Skeletal muscle cell (primary cell): ENCODE measurements at regions not wholly inside any gene's neighbourhood (a gene's known extent, or its start where the extent isn't known, plus 50 kb on each side); places are given as distances from the start of the nearest gene placed in this dataset.
A peak's percentile ranks its signal among the peaks of the same experiment; 100 is the strongest.

Source experiments
- DNase-seq: peaks from one replicate; pipeline ENCODE4 v3.0.0-alpha.2; 2010; ENCODE audit warnings: low read depth
- H3K4me3 ChIP-seq: 2 replicates; pipeline ENCODE4 v1.5.1; 2011; ENCODE audit warnings: low read depth, mild to moderate bottlenecking, control low read depth, low read length, moderate library complexity

DNA sequence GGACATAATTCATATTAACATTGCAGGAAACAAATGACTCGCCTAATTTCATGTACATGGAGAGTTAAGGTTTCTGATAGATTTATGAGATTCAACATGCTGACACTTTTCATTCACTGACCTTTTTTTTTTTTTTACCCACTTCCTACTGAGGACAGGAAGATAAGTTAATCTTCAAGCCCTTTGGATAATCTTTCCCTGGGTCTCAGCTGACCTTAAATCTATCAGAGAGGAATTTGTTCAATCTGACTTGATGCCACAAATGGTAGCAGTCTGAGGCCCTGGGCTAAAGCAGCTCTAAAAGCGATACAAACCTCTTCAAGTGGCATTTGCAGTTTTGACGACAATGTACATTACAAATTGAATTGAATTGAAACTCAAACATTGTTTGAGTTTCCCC is 493.3 kb upstream of the SORCS1 start:
- no peak overlapping the region for H3K4me3 ChIP-seq

DNA sequence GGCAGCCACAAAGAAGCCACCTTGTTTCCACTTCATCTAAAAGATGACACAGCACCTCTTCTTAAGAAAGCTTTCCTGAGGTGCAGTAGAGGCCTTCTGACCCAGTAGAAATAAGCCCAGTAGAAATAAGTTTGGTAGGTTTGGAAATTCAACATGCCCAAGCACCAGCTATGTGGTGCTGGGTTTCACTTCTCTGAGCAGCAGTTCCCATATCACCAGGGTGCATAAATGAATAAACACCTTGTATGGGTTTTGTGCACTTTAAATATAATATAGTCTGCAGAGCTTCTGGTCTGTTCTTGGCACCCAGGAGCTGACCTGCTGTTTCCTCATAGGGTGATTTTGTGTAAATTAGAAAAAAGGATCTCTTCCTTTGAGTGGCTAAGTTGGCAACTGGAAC is 492.4 kb upstream of the SORCS1 start:
- H3K4me3 ChIP-seq: no peak overlapping the region
- DNase-seq: no peak

More for the DNA sequence above, 493.3 kb upstream of the SORCS1 start:
- no peak for DNase-seq

DNA sequence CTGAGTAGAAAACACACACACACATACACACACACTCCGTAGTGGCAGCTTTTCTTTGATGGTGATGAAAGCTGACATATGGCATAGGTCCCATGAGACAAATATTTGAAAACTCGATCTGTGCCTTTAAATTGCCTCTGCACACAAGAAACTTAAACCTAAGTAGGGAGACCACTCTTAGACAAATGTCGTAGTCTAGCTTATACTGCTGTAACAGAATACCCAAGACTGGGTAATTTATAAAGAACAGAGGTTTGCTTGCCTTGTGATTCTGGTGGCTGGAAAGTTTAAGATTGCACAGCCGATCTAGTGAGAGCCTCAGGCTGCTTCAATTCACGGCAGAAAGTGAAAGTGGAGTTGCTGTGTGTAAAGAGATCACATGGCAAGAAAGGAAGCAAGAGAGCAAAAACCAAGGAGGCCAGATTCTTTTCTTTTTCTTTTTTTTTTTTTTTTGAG is 489.4 kb upstream of the SORCS1 start:
- H3K4me3 ChIP-seq: peak overlapping the region; percentile 19
- DNase-seq: peak; percentile 8

DNA sequence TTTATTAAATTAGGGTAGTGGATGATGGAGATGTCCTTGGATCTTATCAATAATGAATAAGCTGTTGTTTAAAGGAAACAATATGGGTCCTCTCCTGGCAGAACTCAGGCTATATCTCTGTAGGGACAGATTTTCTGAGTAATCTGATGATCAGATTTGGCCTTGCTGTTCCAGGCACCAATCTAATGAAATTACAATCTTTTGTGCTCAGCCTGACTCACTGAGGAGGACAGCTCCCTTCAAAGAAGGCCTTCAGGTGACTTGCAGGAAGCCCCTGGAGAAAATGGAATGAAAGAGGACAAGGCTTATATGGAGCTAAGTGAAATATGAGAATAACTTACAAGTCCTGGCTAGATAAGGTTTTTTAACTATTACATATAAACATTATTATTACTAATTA is 486.4 kb upstream of the SORCS1 start:
- DNase-seq: no peak
- no peak overlapping the region for H3K4me3 ChIP-seq

DNA sequence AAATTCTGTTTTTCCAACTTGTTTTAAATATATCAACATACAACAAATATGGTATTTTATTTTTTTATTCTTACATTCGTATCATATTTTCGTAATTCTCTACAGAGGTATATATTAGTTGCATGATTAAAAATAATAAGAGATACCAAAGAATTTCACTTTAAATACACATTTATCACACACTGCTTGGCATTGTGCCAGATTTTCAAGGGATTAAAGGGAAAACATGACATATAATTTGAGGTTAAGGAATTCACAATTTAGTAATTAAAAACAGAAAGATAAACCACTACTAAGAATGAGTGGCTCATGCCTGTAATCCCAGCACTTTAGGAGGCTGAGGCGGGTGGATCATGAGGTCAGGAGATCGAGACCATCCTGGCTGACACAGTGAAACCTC is 484.7 kb upstream of the SORCS1 start:
- no peak for DNase-seq

DNA sequence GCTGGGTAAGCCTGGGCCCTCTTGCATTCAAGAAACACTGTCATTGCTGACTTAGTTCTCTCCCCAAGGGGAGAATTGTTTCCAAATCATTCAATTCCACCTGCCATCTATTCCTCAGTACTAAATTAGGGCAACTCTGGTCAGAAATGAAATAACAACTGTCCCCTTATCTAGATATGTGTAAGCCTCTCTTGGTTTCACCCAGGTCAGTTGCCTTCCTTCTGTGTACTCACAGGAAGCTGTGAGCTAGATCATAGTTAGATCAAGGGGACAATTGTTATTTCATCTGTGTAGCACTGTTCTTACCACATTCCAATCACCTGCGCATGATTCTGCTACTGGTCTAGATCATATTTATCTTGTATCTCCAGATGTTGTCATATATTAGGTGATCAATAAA is 483.0 kb upstream of the SORCS1 start:
- H3K4me3 ChIP-seq: no peak overlapping the region
- no peak for DNase-seq

More for the DNA sequence above, 484.7 kb upstream of the SORCS1 start:
- no peak overlapping the region for H3K4me3 ChIP-seq

DNA sequence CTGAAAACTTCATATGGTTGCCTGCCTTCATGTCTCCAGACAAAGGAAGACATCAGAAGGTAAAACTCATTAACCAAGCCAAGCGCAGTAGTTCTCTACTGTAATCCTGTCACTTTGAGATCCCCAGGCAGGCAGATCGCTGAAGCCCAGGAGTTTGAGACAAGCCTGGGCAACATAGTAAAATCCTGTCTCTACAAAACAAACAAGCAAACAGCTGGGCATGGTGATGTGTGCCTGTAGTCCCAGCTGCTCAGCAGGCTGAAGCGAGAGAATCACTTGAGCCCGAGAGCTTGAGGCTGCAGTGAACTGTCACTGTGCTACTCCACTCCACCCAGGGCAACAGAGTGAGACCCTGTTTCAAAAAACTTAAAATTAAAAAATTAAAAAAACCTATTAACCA is 467.4 kb upstream of the SORCS1 start:
- no peak for DNase-seq

DNA sequence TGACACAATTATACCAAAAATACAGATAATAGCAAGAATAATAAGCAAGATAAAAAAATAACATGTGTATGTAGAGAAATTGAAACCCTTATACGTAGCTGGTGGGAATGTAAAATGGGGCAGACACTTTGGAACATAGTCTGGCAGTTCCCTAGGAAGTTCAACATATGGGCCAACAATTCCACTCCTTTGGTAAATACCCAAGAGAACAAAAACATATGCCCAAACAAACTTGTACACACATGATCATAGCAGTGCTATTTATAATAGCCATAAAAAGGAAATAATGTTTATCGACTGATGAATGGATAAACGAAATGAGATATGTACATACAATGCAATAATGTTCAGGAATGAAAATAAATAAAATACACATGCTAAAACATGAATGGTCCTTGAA is 462.4 kb upstream of the SORCS1 start:
- DNase-seq: no peak
- no peak overlapping the region for H3K4me3 ChIP-seq

More for the DNA sequence above, 467.4 kb upstream of the SORCS1 start:
- no peak overlapping the region for H3K4me3 ChIP-seq

DNA sequence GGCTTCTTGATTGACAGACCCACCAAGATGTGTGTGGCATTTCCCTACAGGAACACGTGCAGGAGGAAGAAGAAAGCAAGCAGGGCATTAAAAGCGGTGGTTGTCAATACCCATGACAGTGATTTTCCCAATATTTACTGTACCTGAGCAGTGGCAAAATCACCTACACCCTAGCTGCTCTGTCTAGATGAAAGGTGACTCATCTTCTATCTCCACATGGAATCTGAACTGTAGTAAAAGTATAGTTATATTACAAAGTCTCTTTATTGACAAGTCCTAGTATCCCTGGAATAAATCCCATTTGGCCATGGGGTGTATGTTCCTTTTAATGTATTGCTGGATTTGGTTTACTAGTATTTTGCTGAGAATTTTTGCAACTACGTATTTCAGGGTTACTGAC is 458.8 kb upstream of the SORCS1 start:
- no peak overlapping the region for H3K4me3 ChIP-seq
- no peak for DNase-seq

DNA sequence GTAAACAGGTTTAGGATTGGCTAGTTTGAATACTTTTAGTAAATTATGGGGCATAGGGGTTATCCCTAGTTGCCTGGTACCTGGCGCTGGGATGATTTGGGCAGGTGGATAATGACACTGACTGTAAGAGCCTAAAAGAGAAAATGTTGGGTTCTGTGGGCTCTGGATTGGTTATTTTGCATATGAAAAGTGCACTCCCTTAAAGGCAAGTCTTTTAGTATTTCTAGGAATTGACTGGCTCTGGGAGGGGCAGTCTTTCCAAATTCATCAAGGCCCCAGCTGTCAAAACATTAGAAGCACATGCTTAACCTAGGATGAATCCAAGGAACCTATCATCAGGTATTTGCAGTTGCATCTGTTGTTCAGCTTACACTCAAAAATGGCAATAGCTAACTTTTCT is 454.6 kb upstream of the SORCS1 start:
- no peak for DNase-seq
- H3K4me3 ChIP-seq: no peak overlapping the region

DNA sequence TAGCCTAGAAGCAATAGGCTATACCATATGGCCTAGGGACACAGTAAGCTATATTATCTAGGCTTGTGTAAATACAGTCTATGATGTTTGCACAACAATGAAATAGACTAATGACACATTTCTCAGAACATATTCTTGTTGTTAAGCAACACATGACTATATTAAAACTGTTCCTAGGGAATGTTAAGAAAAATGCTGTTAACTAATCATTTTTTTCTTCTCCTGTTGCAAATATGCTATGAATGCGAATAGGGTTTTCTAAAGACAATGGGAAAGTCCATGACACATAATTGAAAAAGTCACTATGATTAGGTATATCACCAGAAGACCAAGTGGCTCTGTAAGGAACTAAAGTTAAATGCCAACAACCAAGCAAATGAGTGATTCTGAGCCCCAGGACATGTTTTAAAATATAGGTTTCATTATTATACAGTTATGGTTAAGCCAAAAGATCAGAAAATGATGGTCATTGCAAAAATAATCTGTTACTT is 454.0 kb upstream of the SORCS1 start:
- no peak for DNase-seq
- H3K4me3 ChIP-seq: no peak overlapping the region

DNA sequence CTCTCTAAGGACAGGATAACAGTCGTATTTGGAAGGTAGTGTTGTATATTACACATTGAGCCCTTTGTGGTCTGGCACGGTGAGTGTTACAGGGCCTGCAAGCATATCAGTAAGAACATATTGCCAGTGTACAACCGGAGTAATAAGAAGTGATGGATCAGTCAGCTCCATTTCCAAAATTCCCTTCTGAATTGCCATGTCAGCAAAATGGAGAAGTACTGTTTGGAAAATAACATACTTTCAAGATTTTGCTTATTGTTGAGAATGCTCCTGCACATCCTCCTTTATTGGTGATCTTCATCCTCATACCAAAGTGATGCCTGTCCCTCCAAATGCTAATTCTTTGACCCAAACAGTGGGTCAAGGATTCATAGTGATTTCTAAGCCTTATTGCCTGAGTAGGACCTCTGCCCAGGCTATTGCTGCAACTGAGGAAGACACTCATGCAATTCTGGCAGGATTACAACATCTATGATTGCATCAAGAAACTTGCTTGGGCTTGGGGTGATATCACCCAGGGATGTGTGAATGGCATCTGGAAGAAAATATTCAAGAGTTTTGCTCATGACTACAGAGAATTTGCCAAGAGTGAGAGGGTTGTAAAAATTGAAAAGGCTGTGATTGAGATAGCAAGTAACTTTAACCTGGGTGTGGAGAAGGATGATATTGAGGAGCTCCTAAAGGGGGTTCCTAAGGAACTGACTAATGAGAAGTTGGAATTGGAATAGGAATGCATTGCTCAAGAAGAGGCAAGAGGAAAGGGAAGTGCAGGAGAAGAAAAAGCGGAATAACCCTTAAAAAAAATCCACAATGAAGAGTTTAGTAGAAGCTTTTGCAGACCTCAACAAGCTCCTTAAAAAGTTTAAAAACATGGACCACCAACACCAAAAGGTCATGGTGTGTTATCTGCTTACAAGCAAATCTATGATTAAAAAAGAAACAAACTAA is 452.2 kb upstream of the SORCS1 start:
- no peak overlapping the region for H3K4me3 ChIP-seq
- DNase-seq: peak; percentile 67

DNA sequence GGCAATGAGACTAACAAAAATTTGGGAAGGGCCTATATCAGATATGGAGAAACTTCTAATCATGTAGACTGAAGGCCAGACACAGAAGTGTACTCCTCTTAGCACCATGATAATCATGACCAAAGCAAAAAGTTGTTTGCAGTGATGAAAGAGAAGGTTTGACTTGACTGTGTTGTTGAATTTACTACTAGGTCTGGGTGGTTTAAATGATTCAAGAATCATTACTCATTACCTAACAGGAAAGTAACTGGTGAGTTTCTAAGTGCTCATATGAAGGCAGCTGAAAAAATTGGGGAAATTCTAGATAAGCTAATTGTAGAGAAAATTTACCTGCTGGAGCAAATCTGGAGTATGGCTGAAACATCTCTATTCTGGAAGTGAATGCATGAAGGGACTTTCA is 451.5 kb upstream of the SORCS1 start:
- no peak for DNase-seq
- no peak overlapping the region for H3K4me3 ChIP-seq

DNA sequence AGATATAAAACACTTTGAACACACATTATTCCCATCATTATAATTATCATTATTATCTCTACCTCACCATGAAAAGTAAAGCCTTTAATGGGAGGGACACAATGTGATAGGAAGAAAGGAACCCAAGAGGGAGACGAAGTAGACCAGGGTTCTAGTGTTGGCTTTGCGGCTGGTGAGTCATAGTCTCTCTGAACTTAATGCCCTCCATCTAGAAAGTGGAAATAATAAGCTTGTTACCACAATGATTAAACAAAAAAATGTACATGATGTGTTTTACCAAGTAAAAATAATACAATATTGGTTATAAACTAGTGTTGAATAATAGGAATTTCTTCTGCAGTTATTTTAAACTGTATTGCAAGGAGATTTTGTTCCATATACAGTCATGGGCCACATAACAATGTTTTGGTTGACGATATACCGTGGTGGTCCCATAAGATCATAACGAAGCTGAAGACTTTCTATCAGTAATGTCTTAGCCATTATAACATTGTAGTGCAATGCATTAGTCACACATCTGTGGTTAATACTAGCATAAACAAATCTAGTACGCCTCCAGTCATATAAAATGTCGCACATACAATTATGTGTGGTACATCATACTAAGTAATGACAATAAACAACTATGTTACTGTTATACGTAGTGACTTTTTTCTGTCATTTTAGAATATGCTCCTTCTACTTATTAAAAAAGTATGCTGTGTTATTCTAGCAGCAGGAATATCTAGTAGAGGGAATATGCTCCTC is 450.6 kb upstream of the SORCS1 start:
- DNase-seq: no peak
- no peak overlapping the region for H3K4me3 ChIP-seq

DNA sequence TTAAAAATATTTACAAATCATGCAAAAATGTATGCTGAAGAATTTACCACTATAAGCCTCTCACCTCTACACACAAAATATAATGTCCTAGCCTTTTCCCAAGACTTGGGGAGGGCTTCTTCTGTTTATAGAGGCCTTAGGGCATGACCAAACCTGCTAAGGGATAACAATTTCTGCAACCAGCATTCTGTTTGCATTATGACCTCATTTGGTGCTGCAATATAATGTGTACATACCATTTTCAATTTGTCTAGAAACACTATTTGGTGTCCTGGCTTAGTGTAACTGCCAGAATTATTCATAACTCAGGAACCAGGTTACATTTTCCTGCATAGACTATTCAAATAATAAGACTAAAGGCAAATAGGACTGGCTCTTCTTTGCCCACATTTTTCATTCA is 446.6 kb upstream of the SORCS1 start:
- no peak overlapping the region for H3K4me3 ChIP-seq
- DNase-seq: no peak

DNA sequence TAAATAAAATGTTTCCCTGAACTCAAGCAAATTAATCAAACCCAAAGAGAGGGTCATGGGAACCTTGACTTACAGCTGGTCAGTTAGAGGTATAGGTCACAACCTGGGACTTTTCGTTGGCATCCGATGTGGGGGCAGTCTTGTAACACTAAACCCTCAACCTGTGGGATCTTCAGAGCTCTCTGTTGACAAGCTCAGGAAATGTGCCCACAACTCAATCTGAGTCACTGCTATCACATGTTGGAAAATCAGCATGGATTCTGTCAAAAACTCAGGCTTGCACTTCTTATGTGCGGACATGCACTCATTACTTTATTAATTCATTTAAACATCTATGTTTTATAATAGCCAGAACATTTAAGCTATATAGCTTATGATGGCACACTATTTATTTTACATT is 424.6 kb upstream of the SORCS1 start:
- DNase-seq: no peak
- no peak overlapping the region for H3K4me3 ChIP-seq

DNA sequence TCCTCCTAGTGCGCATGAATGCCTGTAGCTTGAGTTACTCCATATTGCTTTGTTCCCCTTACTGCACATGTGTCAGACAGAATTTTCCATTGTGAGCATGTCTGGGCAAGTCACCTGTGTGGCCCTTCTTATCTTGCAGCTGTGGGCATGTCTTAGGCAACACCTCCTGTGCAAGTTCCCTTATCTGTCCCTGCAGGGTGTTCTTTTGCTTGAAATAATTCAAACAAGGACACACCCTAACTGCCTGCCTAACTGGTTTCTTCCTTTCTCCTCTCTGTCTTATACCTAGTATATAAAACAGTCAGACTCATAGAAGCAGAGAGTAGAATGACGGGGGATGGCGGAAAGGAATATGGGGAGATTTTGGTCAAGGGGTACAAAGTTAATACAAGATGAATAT is 421.1 kb upstream of the SORCS1 start:
- DNase-seq: no peak
- no peak overlapping the region for H3K4me3 ChIP-seq

DNA sequence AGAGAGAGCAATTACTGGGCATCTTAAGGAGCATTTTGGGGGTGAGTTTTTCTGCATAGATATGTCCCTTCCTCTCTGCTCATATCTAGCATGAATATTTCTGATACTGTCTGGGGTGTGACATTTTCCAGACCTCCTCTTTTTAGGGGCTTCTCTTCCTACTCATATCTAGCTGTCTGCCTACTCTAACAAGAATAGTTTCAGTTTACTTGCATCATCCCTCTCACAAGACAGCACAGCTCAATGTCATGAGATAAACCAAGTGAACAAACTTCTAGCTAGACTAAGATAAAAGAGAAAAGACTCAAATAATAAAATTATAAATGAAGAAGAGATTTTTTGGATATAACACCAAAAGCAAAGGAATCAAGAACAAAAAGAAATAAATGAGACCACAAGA is 419.5 kb upstream of the SORCS1 start:
- DNase-seq: no peak
- no peak overlapping the region for H3K4me3 ChIP-seq

DNA sequence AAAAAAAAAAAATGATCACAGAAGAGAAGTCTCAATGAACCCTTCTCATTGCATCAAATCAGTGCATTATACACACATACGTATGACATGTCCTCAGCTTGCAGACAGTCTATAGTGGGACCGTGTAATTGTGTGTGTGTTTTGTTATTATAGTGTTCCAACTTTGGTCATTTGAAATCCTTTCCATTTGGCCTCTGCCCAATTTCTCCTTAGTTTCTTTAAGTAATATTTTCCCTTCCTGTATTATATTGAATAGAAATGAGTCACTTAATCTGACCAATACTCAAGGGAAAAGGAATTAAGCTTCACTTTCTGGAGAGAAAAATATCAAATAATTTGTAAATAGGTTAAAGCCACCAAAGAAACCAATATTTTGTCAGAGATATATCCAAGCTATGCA is 415.5 kb upstream of the SORCS1 start:
- no peak for DNase-seq
- no peak overlapping the region for H3K4me3 ChIP-seq

DNA sequence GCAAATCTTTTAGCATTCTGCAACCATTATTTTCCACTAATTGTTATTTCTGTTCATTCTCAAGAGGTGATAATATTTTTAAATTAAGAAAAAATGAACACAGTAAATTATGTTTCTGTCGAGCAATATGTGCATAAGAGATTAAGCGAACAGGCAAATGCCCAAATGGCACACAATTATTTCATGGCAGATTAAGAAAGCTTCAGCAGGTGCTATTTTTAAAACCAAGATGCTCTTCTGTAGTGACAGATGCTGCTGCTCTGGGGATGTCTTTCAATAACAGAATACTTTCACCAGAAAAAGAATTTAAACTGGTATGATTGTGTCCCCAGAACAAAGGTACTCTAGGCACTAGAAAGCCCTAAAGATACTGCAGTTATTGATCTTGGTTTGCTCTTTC is 412.7 kb upstream of the SORCS1 start:
- DNase-seq: no peak
- H3K4me3 ChIP-seq: no peak overlapping the region
